Panc1 (cell line): ENCODE measurements at regions not wholly inside any gene's neighbourhood (a gene's known extent, or its start where the extent isn't known, plus 50 kb on each side); places are given as distances from the start of the nearest gene placed in this dataset.

Experiments
- ATAC-seq: fragments of 200-7000 bp; cut with Tn5 transposase; 2 replicates; pipeline ENCODE4 v1.9.1; 2020; ENCODE audit warnings: mild to moderate bottlenecking, moderate library complexity
- BruUV-seq: library from RNA; stranded (reverse); fragments of 400-500 nt; replicated peaks from 2 replicates; lab custom pipeline; 2021; lab: Mats Ljungman, UMichigan
- CTCF ChIA-PET: fragments of 300-600 bp; sonication (Branson Sonifier 250); formaldehyde crosslinking; loops from one replicate; lab custom pipeline; 2022; ENCODE audit warnings: antibody characterized with exemption; lab: Charles Lee
- POLR2A ChIA-PET: fragments of 300-600 bp; sonication (Branson Sonifier 250); formaldehyde crosslinking; loops from one replicate; lab custom pipeline; 2022; ENCODE audit warnings: antibody characterized with exemption; lab: Charles Lee
- DNase-seq: peaks from one replicate; pipeline ENCODE4 v3.0.0-alpha.2; 2010; ENCODE audit warnings: low read depth, low spot score
- H3K27ac ChIP-seq: 2 replicates; pipeline ENCODE4 v1.5.1; 2011; ENCODE audit warnings: mild to moderate bottlenecking, low read length, inconsistent platforms
- H3K27me3 ChIP-seq: fragments of 200-500 bp; sonication (Bioruptor generic); 2 replicates; pipeline ENCODE4 v1.6.0; 2014; ENCODE audit warnings: low read length, inconsistent platforms; ENCODE audit not compliant: control insufficient read depth, insufficient read depth
- H3K36me3 ChIP-seq: fragments of 200-500 bp; sonication (Bioruptor generic); 2 replicates; pipeline ENCODE4 v1.5.1; 2014; ENCODE audit warnings: inconsistent platforms, mild to moderate bottlenecking, low read length, moderate library complexity; ENCODE audit not compliant: control insufficient read depth, insufficient read depth
- H3K4me1 ChIP-seq: 2 replicates; pipeline ENCODE4 v1.5.1; 2011; ENCODE audit warnings: inconsistent platforms, mild to moderate bottlenecking, low read length, moderate library complexity; ENCODE audit not compliant: control insufficient read depth, insufficient read depth
- H3K4me3 ChIP-seq, 2 experiments: 2 replicates each; pipeline ENCODE4 v1.5.1; 2011 to 2012; ENCODE audit warnings: low read depth in 2 of 2, low read length in 2 of 2, mild to moderate bottlenecking in 2 of 2, inconsistent platforms in 1 of 2, moderate library complexity in 1 of 2
- H3K9me3 ChIP-seq: fragments of 200-500 bp; sonication (Bioruptor generic); 2 replicates; pipeline ENCODE4 v1.5.1; 2014; ENCODE audit warnings: low read depth, mild to moderate bottlenecking, inconsistent platforms, low read length, moderate library complexity; ENCODE audit not compliant: control insufficient read depth, insufficient read depth
- CTCF ChIP-seq: fragments of 450-650 bp; IDR thresholded peaks from 2 replicates; pipeline ENCODE4 v1.5.1; 2017; ENCODE audit warnings: mild to moderate bottlenecking
- POLR2AphosphoS5 ChIP-seq: IDR thresholded peaks from 2 replicates; pipeline ENCODE4 v1.6.1; 2012; ENCODE audit warnings: mild to moderate bottlenecking, low read depth, low read length, moderate library complexity
- REST ChIP-seq, 2 experiments: IDR thresholded peaks; 2 replicates each; pipeline ENCODE4 v1.6.1; 2011 to 2012; ENCODE audit warnings: low read depth in 2 of 2, control low read depth in 1 of 2, low read length in 1 of 2, mild to moderate bottlenecking in 1 of 2, moderate library complexity in 1 of 2; ENCODE audit not compliant: insufficient read depth in 1 of 2
- SIN3A ChIP-seq: IDR thresholded peaks from 2 replicates; pipeline ENCODE4 v1.6.1; 2012; ENCODE audit warnings: low read depth, mild to moderate bottlenecking, low read length, moderate library complexity, borderline replicate concordance; ENCODE audit not compliant: insufficient read depth
- TCF7L2 ChIP-seq: IDR thresholded peaks from 2 replicates; pipeline ENCODE4 v1.6.1; 2011; ENCODE audit warnings: mild to moderate bottlenecking, low read depth, low read length, inconsistent platforms
- in situ Hi-C: cut with HindIII; loops from 2 replicates; pipeline ENCODE4 v1.10.0; 2016; ENCODE audit warnings: low sequenced_read_pairs, low pct_unique_long_range_greater_than_20kb
- intact Hi-C: fragments of 100-400 bp; cut with micrococcal nuclease; formaldehyde crosslinking; loops from one replicate; pipeline ENCODE4 v1.10.0; 2022; ENCODE audit not compliant: unreplicated experiment

GRCh38 chr21:24023936-24024335 lies 1583.3 kb downstream of the MRPL39 start:
- no peaks in the 10 kb centered on the region for H3K9me3 ChIP-seq
- DNase-seq = no peak
- CTCF ChIA-PET = no interaction called here
- in situ Hi-C loops (no loop called here), intact Hi-C loops (no loop called here)
- ATAC-seq = no peak
- no peak overlapping the region for H3K27ac ChIP-seq
- POLR2A ChIA-PET = no interaction called here
- H3K36me3 ChIP-seq = no peaks in the 10 kb centered on the region
- no peak overlapping the region for H3K4me3 ChIP-seq
- BruUV-seq = no TSS peak
- no peak for TF ChIP-seq SIN3A
- H3K27me3 ChIP-seq = no peaks in the 10 kb centered on the region
- H3K4me1 ChIP-seq = no peaks in the 10 kb centered on the region

GRCh38 chr21:24023402-24023801 lies 1583.9 kb downstream of the MRPL39 start:
- H3K27ac ChIP-seq = no peak overlapping the region
- no peaks in the 10 kb centered on the region for H3K27me3 ChIP-seq
- H3K4me3 ChIP-seq = no peak overlapping the region
- H3K4me1 ChIP-seq = no peaks in the 10 kb centered on the region
- no peak for ATAC-seq
- BruUV-seq = no TSS peak
- POLR2A ChIA-PET = no interaction called here
- TF ChIP-seq SIN3A = no peak
- TF ChIP-seq POLR2AphosphoS5 = no peak
- TF ChIP-seq CTCF = no peak
- TF ChIP-seq TCF7L2 = no peak
- TF ChIP-seq REST (IDR thresholded peaks at IDR 0.05; ENCODE audit: insufficient read depth in 1 of 2, low read depth in 2 of 2, low read length in 1 of 2) = no peak
- no peaks in the 10 kb centered on the region for H3K9me3 ChIP-seq
- intact Hi-C loops = no loop called here
- no peak for DNase-seq
- CTCF ChIA-PET = no interaction called here
- in situ Hi-C loops = no loop called here
- H3K36me3 ChIP-seq = no peaks in the 10 kb centered on the region

GRCh38 chr21:24014381-24014780 lies 1592.9 kb downstream of the MRPL39 start:
- no TSS peak for BruUV-seq
- no peak overlapping the region for H3K27ac ChIP-seq
- no peaks in the 10 kb centered on the region for H3K27me3 ChIP-seq
- no peaks in the 10 kb centered on the region for H3K36me3 ChIP-seq
- intact Hi-C loops = no loop called here
- ChIA-PET POLR2A (no interaction called here), CTCF (no interaction called here)
- TF ChIP-seq CTCF (no peak; the same call in 1 of the 2 replicates), SIN3A (no peak), TCF7L2 (no peak), POLR2AphosphoS5 (no peak), REST (IDR thresholded peaks at IDR 0.05; ENCODE audit: insufficient read depth in 1 of 2, low read depth in 2 of 2, low read length in 1 of 2) (no peak)
- H3K4me1 ChIP-seq = no peaks in the 10 kb centered on the region
- H3K4me3 ChIP-seq = no peak overlapping the region
- in situ Hi-C loops = no loop called here
- no peak for DNase-seq
- no peaks in the 10 kb centered on the region for H3K9me3 ChIP-seq
- ATAC-seq = no peak
